ENCODE measurements at regions not wholly inside any gene's neighbourhood (a gene's known extent, or its start where the extent isn't known, plus 50 kb on each side); places are given as distances from the start of the nearest gene placed in this dataset.

DNA sequence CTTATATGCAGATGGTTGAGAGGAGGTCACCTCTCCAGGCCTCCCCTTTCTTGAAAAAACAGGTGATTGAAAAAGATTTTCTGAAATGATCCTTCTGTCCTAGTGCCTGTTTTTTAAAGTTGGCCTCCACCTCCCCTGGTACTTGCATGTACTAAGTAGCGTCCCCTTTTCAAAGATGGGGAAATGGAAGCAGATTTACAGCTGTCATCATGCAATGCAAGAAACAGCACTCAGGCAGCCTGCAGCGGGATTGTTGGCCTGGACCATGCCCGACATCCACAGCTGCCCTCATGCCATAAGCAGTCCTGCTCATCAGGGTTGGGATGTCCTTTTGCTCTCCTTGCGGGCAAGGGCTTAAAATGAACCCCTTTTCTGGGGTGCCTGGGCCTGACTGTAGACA is 127.2 kb upstream of the MGMT start:
- TF ChIP-seq, protein P1, sequence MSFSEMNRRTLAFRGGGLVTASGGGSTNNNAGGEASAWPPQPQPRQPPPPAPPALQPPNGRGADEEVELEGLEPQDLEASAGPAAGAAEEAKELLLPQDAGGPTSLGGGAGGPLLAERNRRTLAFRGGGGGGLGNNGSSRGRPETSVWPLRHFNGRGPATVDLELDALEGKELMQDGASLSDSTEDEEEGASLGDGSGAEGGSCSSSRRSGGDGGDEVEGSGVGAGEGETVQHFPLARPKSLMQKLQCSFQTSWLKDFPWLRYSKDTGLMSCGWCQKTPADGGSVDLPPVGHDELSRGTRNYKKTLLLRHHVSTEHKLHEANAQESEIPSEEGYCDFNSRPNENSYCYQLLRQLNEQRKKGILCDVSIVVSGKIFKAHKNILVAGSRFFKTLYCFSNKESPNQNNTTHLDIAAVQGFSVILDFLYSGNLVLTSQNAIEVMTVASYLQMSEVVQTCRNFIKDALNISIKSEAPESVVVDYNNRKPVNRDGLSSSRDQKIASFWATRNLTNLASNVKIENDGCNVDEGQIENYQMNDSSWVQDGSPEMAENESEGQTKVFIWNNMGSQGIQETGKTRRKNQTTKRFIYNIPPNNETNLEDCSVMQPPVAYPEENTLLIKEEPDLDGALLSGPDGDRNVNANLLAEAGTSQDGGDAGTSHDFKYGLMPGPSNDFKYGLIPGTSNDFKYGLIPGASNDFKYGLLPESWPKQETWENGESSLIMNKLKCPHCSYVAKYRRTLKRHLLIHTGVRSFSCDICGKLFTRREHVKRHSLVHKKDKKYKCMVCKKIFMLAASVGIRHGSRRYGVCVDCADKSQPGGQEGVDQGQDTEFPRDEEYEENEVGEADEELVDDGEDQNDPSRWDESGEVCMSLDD (CRISPR knock-in tag; IDR thresholded peaks at IDR 0.05; ENCODE audit: borderline replicate concordance) = no peak
- TF ChIP-seq, protein P2, sequence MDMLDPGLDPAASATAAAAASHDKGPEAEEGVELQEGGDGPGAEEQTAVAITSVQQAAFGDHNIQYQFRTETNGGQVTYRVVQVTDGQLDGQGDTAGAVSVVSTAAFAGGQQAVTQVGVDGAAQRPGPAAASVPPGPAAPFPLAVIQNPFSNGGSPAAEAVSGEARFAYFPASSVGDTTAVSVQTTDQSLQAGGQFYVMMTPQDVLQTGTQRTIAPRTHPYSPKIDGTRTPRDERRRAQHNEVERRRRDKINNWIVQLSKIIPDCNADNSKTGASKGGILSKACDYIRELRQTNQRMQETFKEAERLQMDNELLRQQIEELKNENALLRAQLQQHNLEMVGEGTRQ (IDR thresholded peaks at IDR 0.05; ENCODE audit: low read depth, low read length) = no peak
- TF ChIP-seq, protein P2 (CRISPR knock-in tag; IDR thresholded peaks at IDR 0.05; ENCODE audit: borderline replicate concordance) = no peak
- TF ChIP-seq NFKB2 (CRISPR knock-in tag; IDR thresholded peaks at IDR 0.05; ENCODE audit: borderline replicate concordance) = no peak
- no peak for TF ChIP-seq ZBTB1 (CRISPR knock-in tag; IDR thresholded peaks at IDR 0.05; ENCODE audit: borderline replicate concordance)

Measured in HepG2 (cell line).